ENCODE measurements at regions not wholly inside any gene's neighbourhood (a gene's known extent, or its start where the extent isn't known, plus 50 kb on each side); places are given as distances from the start of the nearest gene placed in this dataset.
A peak's percentile ranks its signal among the peaks of the same experiment; 100 is the strongest.

- DNase-seq (ENCODE audit: low spot score): peak; percentile 43
Measured at GRCh38 chr3:117518364-117518763, 808.8 kb downstream of the TUSC7 start.

- no peak for DNase-seq (ENCODE audit: low spot score)
Measured at GRCh38 chr3:117519776-117520175, 810.2 kb downstream of the TUSC7 start.

- DNase-seq (ENCODE audit: low spot score): no peak
Measured at GRCh38 chr3:117520582-117520981, 811.0 kb downstream of the TUSC7 start.

- no peak for DNase-seq (ENCODE audit: low spot score)
Measured at GRCh38 chr3:117523418-117523817, 813.8 kb downstream of the TUSC7 start.

GRCh38 chr3:117524890-117525289, 815.3 kb downstream of the TUSC7 start:
- DNase-seq (ENCODE audit: low spot score): peak; percentile 50

GRCh38 chr3:117526470-117527079, 817.0 kb downstream of the TUSC7 start:
- DNase-seq (ENCODE audit: low spot score): no peak

- no peak for DNase-seq (ENCODE audit: low spot score)
Measured at GRCh38 chr3:117527346-117527745, 817.8 kb downstream of the TUSC7 start.

- no peak for DNase-seq (ENCODE audit: low spot score)
Measured at GRCh38 chr3:117528688-117529087, 819.1 kb downstream of the TUSC7 start.

- no peak for DNase-seq (ENCODE audit: low spot score)
Measured at GRCh38 chr3:117531078-117531767, 821.6 kb downstream of the TUSC7 start.

- DNase-seq (ENCODE audit: low spot score): no peak
Measured at GRCh38 chr3:117532268-117532667, 822.7 kb downstream of the TUSC7 start.

- DNase-seq (ENCODE audit: low spot score): no peak
Measured at GRCh38 chr3:117534138-117534537, 824.6 kb downstream of the TUSC7 start.

- DNase-seq (ENCODE audit: low spot score): no peak
Measured at GRCh38 chr3:117536006-117536405, 826.4 kb downstream of the TUSC7 start.

GRCh38 chr3:117537949-117538348, 828.4 kb downstream of the TUSC7 start:
- DNase-seq (ENCODE audit: low spot score): no peak

GRCh38 chr3:117539729-117540128, 830.1 kb downstream of the TUSC7 start:
- no peak for DNase-seq (ENCODE audit: low spot score)

- no peak for DNase-seq (ENCODE audit: low spot score)
Measured at GRCh38 chr3:117540597-117540996, 831.0 kb downstream of the TUSC7 start.

GRCh38 chr3:117541721-117542120, 832.1 kb downstream of the TUSC7 start:
- no peak for DNase-seq (ENCODE audit: low spot score)

GRCh38 chr3:117543521-117543920, 833.9 kb downstream of the TUSC7 start:
- no peak for DNase-seq (ENCODE audit: low spot score)

GRCh38 chr3:117545484-117545883, 835.9 kb downstream of the TUSC7 start:
- DNase-seq (ENCODE audit: low spot score): no peak

GRCh38 chr3:117547956-117548550, 838.5 kb downstream of the TUSC7 start:
- peak; percentile 19 for DNase-seq (ENCODE audit: low spot score)

GRCh38 chr3:117548600-117548999, 839.0 kb downstream of the TUSC7 start:
- no peak for DNase-seq (ENCODE audit: low spot score)

GRCh38 chr3:117549716-117550115, 840.1 kb downstream of the TUSC7 start:
- no peak for DNase-seq (ENCODE audit: low spot score)

- DNase-seq (ENCODE audit: low spot score): no peak
Measured at GRCh38 chr3:117550766-117551165, 841.2 kb downstream of the TUSC7 start.

- DNase-seq (ENCODE audit: low spot score): peak; percentile 15
Measured at GRCh38 chr3:117553461-117553860, 843.9 kb downstream of the TUSC7 start.
